ENCODE measurements at regions not wholly inside any gene's neighbourhood (a gene's known extent, or its start where the extent isn't known, plus 50 kb on each side); places are given as distances from the start of the nearest gene placed in this dataset.

- no peak for DNase-seq
These were observed 50.1 kb upstream of the ADRA2C start for GRCh38 chr4:3715855-3716630.

DNA sequence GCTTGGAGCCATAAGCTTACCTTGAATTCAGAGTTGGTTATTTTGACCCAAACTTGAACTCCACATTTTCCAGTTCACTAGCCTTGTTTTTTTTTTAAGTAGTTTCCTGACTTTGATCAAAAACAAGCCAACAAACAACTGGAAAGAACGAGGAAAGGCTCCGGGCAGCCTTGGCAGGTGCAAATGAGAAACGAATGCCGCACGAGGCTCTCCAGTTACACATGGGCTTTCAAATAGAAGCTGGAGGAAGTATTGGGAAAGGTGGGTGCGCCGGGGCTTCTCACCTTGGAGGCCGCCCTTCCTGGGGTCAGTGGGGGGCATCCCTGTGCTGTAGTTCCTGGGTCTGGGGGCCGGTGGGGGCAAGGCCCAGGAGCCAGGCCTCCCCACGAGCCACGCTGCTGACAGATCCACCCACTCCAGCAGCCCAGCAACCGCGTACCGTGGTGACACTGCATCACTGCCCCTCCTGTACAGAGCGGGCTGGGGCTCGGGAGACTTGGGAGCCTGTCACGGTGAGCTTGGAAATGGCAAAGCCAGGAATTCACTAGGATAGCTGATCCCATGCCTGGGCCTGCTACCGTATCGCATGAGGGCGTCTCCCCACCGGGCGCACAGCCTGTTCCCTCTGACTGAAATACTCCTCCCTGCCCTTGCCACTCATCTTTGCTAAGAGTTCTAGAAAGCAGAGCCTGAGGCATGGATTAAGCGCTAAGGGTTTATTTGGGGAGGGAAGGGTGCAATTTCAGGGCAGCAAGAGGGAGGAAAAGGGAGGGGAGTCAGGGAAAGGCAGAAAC is 50.9 kb upstream of the ADRA2C start:
- no peak for DNase-seq

DNA sequence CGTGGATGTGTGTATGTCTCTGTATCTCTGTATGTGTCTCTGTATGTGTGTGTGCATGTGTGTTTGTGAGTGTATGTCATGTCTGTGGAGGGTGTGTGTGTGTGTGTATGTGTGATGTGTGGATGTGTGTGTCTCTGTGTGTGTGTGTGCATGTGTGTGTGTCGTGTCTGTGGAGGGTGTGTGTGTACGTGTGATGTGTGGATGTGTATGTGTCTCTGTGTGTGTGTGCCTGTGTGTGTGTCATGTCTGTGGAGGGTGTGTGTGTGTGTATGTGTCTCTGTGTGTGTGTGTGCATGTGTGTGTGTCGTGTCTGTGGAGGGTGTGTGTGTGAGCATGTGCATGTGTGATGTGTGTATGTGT is 51.6 kb upstream of the ADRA2C start:
- DNase-seq: no peak

GRCh38 chr4:3713817-3714641 is 52.2 kb upstream of the ADRA2C start:
- DNase-seq: no peak

DNA sequence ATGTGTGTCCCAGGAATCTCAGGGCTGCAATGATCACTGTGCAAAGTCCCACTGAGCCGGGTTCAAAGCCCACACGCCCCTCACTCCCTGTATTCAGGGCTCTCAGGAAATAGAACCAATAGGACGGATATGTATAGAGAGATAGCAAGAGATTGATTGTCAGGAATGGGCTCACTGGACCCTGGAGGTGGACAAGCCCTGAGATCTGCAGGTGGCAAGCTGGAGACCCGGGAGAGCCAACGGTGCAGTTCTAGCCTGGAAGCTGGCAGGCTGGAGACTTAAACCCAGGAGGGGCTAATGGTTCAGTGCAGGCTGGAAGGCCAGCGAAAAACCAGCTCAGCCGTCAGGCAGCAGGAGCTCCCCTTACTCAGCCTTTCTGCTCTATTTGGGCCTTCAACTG is 52.8 kb upstream of the ADRA2C start:
- DNase-seq: no peak

DNA sequence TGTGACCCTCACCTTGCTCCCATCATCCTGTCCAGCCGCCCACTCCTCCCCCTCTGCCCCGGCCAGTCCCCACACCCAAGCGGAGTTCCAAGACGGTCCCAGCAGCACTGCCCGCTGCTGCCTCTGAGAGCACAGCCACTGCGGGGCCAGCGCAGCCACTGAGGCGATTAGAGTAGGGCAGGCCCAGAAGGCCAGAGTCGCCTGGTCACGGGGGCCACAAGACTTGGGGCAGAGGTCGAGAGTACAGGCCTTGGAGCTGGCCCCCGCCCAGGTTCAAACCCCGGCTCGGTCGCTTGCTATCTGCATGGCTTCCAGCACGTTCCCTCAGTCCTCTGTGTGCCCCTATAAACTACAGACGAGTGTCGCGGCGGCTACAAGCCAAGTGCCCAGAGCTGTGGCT is 53.2 kb upstream of the ADRA2C start:
- DNase-seq: no peak

DNA sequence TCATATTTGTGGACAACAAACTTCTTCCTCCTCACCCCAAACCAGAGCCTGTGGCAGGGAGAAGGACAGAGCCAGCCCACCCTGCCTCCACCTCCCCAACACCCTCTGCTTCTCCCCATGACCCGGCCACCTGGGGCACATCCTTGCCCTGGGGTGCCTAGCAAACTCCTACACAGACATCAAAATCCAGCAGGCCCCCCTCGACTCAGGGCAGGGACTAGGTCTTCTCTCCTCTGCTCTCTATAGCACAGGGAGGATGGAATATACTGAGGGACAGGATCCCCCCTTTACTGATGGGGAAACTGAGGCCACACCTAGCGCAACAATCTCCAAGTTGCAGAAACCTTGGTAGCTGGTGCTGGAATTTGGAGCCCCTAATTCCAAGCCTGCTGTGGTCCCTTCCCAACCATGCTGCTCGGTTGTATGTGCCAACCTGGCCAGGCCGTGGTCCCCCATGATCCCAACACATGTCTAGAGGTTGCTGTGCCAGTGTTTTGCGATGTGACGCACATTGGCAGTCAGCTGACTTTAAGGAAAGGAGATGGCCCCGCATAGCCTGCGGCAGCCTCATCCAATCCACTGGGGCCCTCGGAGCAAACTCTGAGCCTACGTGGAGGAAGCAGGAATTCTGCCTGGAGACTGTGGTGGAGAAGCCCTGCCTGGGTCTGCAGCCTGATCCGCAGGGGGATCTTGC is 53.9 kb upstream of the ADRA2C start:
- DNase-seq: no peak

DNA sequence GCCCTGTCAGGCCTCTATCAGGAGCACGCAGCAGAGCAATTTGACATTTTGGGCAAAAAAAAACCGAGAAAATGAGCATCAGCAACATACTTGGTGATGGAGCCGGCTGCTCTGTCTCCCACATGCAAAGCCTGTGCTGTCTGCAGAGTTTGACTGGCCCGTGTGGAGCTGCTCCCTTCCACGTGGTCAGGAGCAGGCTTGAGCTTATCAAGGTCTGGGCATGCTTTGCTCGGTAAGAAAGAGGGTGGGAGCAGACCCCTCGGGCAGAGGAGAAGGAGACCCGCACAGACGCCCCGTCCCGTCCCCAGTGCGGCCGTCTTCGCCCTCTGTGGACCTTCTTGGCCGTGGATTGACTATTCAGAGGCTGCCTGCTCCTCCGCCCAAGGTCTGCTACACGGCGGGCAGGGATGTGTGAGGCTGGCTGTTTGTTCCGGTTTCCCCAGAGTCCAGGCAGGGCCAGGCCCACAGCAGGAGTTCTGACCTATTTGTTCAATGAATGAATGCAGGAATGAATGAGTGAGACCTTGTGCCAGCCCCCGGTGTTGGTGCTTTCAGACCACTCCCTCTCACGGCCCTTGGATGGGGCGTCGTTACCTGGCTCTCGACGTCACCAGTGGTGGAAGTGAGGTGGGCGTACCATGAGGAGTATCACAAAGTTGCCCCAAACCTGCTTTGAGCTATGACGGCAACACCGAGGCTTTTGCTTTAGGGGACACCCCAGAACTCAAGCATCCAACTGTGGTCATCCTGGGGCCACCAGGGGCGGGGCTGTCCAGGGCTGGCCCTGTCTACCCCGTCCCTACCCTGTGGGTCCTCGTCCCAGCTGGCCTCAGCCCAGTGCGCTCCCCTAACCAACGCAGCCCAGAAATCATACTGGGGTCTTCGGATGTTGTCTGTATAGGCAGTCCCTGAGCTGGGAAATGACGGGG is 54.7 kb upstream of the ADRA2C start:
- no peak for DNase-seq

DNA sequence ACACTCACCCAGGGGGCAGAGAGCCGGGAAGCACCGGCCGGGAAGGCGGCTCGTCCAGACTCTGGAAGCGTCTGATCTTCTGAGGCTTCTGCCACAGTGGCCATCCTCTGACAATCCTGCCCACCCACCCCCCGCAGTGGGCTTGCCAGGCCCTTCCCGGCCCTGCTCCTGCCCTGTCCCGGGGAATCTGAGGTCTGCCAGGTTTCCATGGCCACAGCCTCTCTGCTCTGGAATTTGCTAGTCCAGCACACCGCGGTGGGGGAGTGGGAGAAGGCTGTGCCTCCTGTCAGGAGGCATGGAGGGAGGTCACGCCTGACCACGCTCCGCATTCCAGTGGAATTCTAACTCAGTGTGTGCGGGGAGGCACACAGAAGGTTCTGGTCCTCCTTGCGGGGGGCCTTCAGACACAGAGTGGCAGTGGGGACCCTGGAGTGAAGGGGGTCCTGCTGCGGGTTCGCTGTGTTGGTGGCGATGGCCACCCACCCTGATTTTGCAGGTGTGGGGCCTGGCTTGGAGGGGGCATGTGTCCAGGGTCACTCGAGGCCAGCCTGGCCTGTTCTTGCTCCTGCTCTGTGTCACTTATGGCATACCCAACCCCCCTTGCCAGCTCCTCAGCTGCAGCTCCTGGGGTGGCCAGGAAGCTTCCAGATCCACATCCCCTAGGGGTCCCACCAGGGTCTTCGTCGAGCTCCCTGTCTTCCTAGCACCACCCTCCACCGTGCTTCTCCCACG is 55.6 kb upstream of the ADRA2C start:
- DNase-seq: no peak

DNA sequence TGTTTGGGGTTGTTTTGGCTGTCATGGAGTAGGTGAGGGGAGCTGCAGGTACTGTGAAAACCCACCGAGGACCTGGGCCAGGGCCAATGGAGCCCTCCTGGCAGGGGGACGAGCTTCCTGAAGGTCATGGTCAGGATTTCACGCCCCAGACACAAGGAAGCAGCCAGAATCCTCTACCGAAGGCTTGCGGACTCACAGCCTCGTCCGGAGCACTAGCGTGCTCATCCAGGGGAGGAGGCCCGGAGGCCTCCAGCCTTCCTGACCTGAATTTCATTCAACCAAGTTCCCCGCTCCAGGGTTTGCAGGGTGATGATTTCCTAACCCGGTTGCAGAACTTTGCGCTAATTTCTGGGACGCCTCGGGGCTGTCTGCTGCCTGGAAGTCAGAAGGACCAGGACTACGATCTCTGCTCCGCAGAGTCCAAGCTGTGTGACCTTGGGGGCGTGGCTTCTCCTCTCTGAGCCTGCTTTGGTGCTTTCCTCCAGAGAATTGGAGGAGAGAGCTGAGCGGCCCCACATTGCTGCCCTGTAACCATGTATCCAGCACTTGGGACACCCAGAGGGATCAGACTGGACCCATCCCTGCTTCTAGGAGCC is 56.2 kb upstream of the ADRA2C start:
- DNase-seq: no peak

GRCh38 chr4:3709061-3709845 is 56.9 kb upstream of the ADRA2C start:
- DNase-seq: no peak

GRCh38 chr4:3708611-3709010 is 57.6 kb upstream of the ADRA2C start:
- DNase-seq: no peak

- no peak for DNase-seq
These were observed 58.1 kb upstream of the ADRA2C start for GRCh38 chr4:3708103-3708510.

DNA sequence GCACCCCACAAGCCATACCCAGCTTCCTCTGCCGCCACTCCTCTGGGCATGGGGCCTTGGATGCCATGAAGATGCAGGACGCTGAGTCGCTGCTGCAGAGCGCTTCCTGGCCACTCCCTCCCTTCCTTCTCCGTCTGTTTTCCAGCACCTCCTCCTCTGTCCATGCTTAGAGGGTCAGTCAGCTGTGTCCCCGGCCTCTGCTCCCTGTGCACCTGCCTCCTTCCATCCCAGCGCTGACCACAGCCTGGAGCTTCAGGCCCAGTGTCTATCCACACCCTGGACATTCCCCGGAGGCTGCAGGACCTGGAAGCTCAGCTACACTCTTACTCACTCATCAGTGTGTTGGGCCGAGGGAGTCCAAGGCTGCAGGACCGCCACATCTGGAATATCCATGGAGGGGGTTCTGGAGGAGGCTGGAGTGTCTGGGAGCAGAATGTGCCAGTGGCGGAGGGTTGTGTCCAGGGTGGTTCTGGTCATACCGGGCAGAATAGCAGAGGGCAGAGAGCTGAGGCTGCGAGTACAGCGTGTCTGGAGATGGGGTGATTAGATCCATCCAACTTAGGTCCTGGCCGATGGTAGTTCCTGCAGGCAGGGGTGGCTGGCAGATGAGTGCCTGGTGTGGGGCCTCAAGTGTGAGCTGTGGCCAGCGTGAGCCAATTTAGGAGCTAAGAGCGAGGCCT is 58.6 kb upstream of the ADRA2C start:
- no peak for DNase-seq

GRCh38 chr4:3706565-3707422 is 59.4 kb upstream of the ADRA2C start:
- no peak for DNase-seq

GRCh38 chr4:3706111-3706511 is 60.1 kb upstream of the ADRA2C start:
- DNase-seq: no peak

GRCh38 chr4:3705236-3705987 is 60.8 kb upstream of the ADRA2C start:
- DNase-seq: no peak

Data from activated CD4-positive, alpha-beta T cell treated with anti-CD3 and anti-CD28 coated beads for 48 hours (primary cell).